Endothelial cell of umbilical vein (primary cell): ENCODE measurements at regions not wholly inside any gene's neighbourhood (a gene's known extent, or its start where the extent isn't known, plus 50 kb on each side); places are given as distances from the start of the nearest gene placed in this dataset.

ENCODE experiments used
- JUN ChIP-seq: IDR thresholded peaks from 2 replicates; pipeline ENCODE4 v1.6.1; 2011; ENCODE audit warnings: borderline replicate concordance, low read depth; ENCODE audit not compliant: insufficient read length, insufficient read depth
- POLR2A ChIP-seq: IDR thresholded peaks from 2 replicates; pipeline ENCODE4 v1.6.1; 2012; ENCODE audit warnings: low read depth, mild to moderate bottlenecking, control low read depth, low read length
- POLR2AphosphoS5 ChIP-seq: IDR thresholded peaks from 2 replicates; pipeline ENCODE4 v1.6.1; 2012; ENCODE audit warnings: low read depth, mild to moderate bottlenecking, control low read depth, low read length, moderate library complexity; ENCODE audit not compliant: insufficient read depth
- TF ChIP-seq, protein P1 (sequence below), 2 donors: IDR thresholded peaks; 1 replicate in 1 of 2; 2 replicates in 1 of 2; pipeline ENCODE4 v1.5.1; 2011; ENCODE audit warnings: low read length in 2 of 2, mild to moderate bottlenecking in 2 of 2, moderate library complexity in 2 of 2, control low read depth in 1 of 2, inconsistent platforms in 1 of 2, low read depth in 1 of 2; ENCODE audit not compliant: insufficient read depth in 1 of 2; ENCODE audit errors: extremely low read depth in 1 of 2
- TF ChIP-seq, protein P2 (sequence below): IDR thresholded peaks from 2 replicates; pipeline ENCODE4 v1.6.1; 2011; ENCODE audit not compliant: insufficient read depth, insufficient read length

DNA sequence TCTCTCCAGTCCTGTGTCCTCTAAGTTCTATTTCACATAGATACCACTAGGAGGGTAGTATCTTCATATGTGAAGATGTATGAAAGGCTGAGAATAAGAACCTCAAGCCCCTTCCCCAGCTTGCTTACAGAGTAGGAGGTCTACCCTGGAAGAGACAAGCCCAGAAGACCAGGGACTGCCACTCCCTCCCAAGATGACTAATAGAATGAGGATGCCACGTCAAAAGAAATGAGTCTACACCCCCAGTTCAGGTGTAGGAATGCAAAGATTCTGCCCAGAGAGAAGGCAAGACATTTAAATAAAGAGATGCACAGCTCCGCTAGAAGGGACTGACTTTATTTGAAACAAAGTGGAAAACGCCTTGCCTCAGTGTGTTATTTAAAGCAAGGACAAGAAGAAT is 1006.0 kb upstream of the USP15 start:
- TF ChIP-seq POLR2AphosphoS5 (no peak), JUN (no peak), POLR2A (no peak)
- TF ChIP-seq, protein P1, sequence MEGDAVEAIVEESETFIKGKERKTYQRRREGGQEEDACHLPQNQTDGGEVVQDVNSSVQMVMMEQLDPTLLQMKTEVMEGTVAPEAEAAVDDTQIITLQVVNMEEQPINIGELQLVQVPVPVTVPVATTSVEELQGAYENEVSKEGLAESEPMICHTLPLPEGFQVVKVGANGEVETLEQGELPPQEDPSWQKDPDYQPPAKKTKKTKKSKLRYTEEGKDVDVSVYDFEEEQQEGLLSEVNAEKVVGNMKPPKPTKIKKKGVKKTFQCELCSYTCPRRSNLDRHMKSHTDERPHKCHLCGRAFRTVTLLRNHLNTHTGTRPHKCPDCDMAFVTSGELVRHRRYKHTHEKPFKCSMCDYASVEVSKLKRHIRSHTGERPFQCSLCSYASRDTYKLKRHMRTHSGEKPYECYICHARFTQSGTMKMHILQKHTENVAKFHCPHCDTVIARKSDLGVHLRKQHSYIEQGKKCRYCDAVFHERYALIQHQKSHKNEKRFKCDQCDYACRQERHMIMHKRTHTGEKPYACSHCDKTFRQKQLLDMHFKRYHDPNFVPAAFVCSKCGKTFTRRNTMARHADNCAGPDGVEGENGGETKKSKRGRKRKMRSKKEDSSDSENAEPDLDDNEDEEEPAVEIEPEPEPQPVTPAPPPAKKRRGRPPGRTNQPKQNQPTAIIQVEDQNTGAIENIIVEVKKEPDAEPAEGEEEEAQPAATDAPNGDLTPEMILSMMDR (IDR thresholded peaks at IDR 0.05; ENCODE audit: extremely low read depth in 1 of 2, insufficient read depth in 1 of 2, low read depth in 1 of 2, low read length in 2 of 2): no peak
- TF ChIP-seq, protein P2, sequence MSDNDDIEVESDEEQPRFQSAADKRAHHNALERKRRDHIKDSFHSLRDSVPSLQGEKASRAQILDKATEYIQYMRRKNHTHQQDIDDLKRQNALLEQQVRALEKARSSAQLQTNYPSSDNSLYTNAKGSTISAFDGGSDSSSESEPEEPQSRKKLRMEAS: no peak
